LNCAP (cell line): ENCODE measurements at regions not wholly inside any gene's neighbourhood (a gene's known extent, or its start where the extent isn't known, plus 50 kb on each side); places are given as distances from the start of the nearest gene placed in this dataset.

Source experiments
- TF ChIP-seq, protein P1 (sequence below): fragments of 450-650 bp; IDR thresholded peaks from 2 replicates; pipeline ENCODE4 v1.5.1; 2017; ENCODE audit warnings: mild to moderate bottlenecking

GRCh38 chr5:86554638-86555037, 63.1 kb upstream of the COX7C start:
- TF ChIP-seq, protein P1, sequence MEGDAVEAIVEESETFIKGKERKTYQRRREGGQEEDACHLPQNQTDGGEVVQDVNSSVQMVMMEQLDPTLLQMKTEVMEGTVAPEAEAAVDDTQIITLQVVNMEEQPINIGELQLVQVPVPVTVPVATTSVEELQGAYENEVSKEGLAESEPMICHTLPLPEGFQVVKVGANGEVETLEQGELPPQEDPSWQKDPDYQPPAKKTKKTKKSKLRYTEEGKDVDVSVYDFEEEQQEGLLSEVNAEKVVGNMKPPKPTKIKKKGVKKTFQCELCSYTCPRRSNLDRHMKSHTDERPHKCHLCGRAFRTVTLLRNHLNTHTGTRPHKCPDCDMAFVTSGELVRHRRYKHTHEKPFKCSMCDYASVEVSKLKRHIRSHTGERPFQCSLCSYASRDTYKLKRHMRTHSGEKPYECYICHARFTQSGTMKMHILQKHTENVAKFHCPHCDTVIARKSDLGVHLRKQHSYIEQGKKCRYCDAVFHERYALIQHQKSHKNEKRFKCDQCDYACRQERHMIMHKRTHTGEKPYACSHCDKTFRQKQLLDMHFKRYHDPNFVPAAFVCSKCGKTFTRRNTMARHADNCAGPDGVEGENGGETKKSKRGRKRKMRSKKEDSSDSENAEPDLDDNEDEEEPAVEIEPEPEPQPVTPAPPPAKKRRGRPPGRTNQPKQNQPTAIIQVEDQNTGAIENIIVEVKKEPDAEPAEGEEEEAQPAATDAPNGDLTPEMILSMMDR = no peak

- TF ChIP-seq, protein P1 = no peak
Measured at GRCh38 chr5:86557920-86558319, 59.8 kb upstream of the COX7C start.

DNA sequence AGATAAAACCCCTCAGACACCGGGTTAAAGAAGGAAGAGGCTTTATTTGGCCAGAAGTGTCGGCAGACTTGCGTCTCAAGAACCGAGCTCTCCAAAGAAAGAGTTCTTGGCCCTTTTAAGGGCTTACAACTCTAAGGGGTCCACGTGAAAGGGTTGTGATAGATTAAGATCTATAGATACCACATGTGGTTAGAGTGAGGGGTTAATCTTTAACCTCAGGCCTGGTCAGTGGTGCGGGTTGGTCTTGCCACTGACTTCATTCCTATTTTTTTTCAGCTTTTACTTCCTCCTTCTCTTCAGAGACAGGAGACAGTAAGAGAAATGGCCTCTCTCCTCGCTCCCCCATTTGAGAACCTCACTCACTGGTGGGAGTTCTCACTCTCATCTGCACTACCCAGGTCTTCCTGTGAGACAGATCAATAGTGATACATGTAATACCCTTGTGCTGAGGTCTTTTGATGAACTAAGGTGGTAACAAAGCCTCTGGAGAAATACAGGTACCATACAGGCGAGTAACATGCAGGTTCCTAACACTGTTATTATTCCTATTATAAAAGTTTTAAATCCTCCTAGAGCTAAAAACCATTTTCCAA, 52.4 kb upstream of the COX7C start:
- TF ChIP-seq, protein P1 = no peak

DNA sequence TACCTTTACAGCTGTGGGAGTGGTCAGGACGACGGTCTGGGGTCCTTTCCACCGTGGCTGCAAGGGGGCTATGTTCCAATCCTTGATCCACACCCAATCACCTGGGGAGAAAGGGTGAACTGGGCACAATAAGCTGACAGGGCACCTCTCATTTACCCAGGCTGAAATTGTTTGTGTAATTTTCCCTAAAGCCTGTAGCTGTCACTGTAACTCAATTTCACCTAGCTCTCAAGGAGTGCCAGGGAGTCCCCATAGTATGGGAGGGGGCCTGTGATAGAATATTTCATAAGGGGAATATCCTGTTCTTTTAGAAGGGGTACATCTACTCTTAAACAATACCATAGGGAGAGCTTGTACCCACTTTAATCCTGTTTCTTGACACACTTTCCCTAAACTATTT, 51.7 kb upstream of the COX7C start:
- TF ChIP-seq, protein P1 = 0 out of 2 replicates have a peak, but pooled peaks have one; percentile 12
